ENCODE measurements at regions not wholly inside any gene's neighbourhood (a gene's known extent, or its start where the extent isn't known, plus 50 kb on each side); places are given as distances from the start of the nearest gene placed in this dataset.
"Not testable (repeated sequence)": the region's sequence is repeated elsewhere in the genome, so short reads cannot be mapped to it uniquely, and the experiment has no call there.

DNA sequence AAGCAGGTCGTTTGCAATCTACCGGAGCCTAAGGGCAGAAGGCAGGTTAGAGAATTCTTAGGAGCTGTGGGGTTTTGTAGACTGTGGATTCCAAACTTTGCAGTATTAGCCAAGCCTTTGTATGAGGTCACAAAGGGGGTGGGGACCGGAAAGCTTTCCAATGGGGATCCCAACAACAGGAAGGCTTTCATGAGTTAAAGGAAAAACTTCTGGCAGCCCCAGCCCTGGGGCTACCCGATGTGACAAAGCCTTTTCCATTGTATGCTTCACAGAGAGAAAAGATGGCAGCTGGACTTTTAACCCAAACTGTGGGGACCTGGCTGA is 199.2 kb upstream of the PZP start:
- TF ChIP-seq, protein P1, sequence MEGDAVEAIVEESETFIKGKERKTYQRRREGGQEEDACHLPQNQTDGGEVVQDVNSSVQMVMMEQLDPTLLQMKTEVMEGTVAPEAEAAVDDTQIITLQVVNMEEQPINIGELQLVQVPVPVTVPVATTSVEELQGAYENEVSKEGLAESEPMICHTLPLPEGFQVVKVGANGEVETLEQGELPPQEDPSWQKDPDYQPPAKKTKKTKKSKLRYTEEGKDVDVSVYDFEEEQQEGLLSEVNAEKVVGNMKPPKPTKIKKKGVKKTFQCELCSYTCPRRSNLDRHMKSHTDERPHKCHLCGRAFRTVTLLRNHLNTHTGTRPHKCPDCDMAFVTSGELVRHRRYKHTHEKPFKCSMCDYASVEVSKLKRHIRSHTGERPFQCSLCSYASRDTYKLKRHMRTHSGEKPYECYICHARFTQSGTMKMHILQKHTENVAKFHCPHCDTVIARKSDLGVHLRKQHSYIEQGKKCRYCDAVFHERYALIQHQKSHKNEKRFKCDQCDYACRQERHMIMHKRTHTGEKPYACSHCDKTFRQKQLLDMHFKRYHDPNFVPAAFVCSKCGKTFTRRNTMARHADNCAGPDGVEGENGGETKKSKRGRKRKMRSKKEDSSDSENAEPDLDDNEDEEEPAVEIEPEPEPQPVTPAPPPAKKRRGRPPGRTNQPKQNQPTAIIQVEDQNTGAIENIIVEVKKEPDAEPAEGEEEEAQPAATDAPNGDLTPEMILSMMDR (conservative IDR thresholded peaks at IDR 0.05; ENCODE audit: low read length) = not testable (repeated sequence)
- not testable (repeated sequence) for TF ChIP-seq EZH2phosphoT487 (IDR thresholded peaks at IDR 0.05; ENCODE audit: borderline replicate concordance)

Data from Loucy (cell line).